GM12878 (cell line): ENCODE measurements at regions not wholly inside any gene's neighbourhood (a gene's known extent, or its start where the extent isn't known, plus 50 kb on each side); places are given as distances from the start of the nearest gene placed in this dataset.

ENCODE experiments used
- ATAC-seq: fragments of 200-7000 bp; cut with Tn5 transposase; 3 replicates; pipeline ENCODE4 v1.9.1; 2020; ENCODE audit warnings: mild to moderate bottlenecking, moderate library complexity
- BruUV-seq: library from RNA; stranded (reverse); fragments of 400-500 nt; replicated peaks from 2 replicates; lab custom pipeline; 2021; lab: Mats Ljungman, UMichigan
- CTCF ChIA-PET: fragments of 300-600 bp; sonication (Branson Sonifier 250); formaldehyde crosslinking; extraction: SDS; loops from one replicate; lab custom pipeline; 2021; ENCODE audit warnings: inconsistent platforms; lab: Yijun Ruan, JAX
- POLR2A ChIA-PET: fragments of 350-600 bp; formaldehyde crosslinking; extraction: SDS; loops from one replicate; lab custom pipeline; 2021; ENCODE audit warnings: inconsistent platforms; lab: Charles Lee
- RAD21 ChIA-PET: fragments of 300-600 bp; sonication (Branson Sonifier 250); formaldehyde crosslinking; loops from one replicate; lab custom pipeline; 2023; ENCODE audit warnings: antibody characterized with exemption; ENCODE audit not compliant: unreplicated experiment; lab: Charles Lee
- SMC1A ChIA-PET: fragments of 300-600 bp; sonication (Branson Sonifier 250); formaldehyde crosslinking; loops from one replicate; lab custom pipeline; 2023; ENCODE audit not compliant: unreplicated experiment, uncharacterized antibody; lab: Charles Lee
- DNase-seq: peaks from one replicate; pipeline ENCODE4 v3.0.0-alpha.2; 2011; ENCODE audit warnings: low read depth, low spot score
- FAIRE-seq: peaks from 3 replicates; lab custom pipeline; 2011; peaks lifted over from hg19 to GRCh38; lab: Jason Lieb, UNC
- H2AFZ ChIP-seq: 2 replicates; pipeline ENCODE4 v1.6.0; 2011; ENCODE audit warnings: low read depth, low read length, control low read depth; ENCODE audit not compliant: control insufficient read depth
- H3K27ac ChIP-seq: 2 replicates; pipeline ENCODE4 v1.5.1; 2011; ENCODE audit warnings: control low read depth; ENCODE audit not compliant: control insufficient read depth, insufficient read depth
- H3K27me3 ChIP-seq, 2 experiments: replicated peaks in 1 of 2; 2 replicates each; pipeline versions ENCODE4 v1.6.0 to v1.6.1; 2011; ENCODE audit warnings: low read length in 1 of 2; ENCODE audit not compliant: control insufficient read depth in 2 of 2, insufficient read depth in 2 of 2
- H3K36me3 ChIP-seq, 2 experiments: 2 replicates each; pipeline ENCODE4 v1.5.1; 2011; ENCODE audit warnings: low read length in 1 of 2; ENCODE audit not compliant: control insufficient read depth in 2 of 2, insufficient read depth in 2 of 2
- H3K4me1 ChIP-seq: 2 replicates; pipeline ENCODE4 v1.6.1; 2011; ENCODE audit warnings: mild to moderate bottlenecking, low read length, moderate library complexity, mixed read lengths; ENCODE audit not compliant: control insufficient read depth, insufficient read depth
- H3K4me2 ChIP-seq: 2 replicates; pipeline ENCODE4 v1.6.0; 2011; ENCODE audit warnings: control low read depth; ENCODE audit not compliant: control insufficient read depth, insufficient read depth
- H3K4me3 ChIP-seq: fragments of 200-600 bp; sonication (generic); 2 replicates; pipeline ENCODE4 v1.5.1; 2016
- H3K79me2 ChIP-seq: 2 replicates; pipeline ENCODE4 v1.6.0; 2011; ENCODE audit warnings: low read length; ENCODE audit not compliant: control insufficient read depth, insufficient read depth
- H3K9ac ChIP-seq: 2 replicates; pipeline ENCODE4 v1.8.0; 2011; ENCODE audit warnings: low read length, control low read depth, mixed read lengths; ENCODE audit not compliant: control insufficient read depth, insufficient read depth
- H3K9me3 ChIP-seq: replicated peaks from 3 replicates; pipeline ENCODE4 v1.5.1; 2011; ENCODE audit warnings: mild to moderate bottlenecking, low read length; ENCODE audit not compliant: control insufficient read depth, insufficient read depth
- H4K20me1 ChIP-seq: 2 replicates; pipeline ENCODE4 v1.6.0; 2011; ENCODE audit not compliant: control insufficient read depth, insufficient read depth
- BHLHE40 ChIP-seq, 2 experiments: fragments of 450-650 bp in 1 of 2; IDR thresholded peaks; 2 replicates each; pipeline ENCODE4 v1.6.1; 2011 to 2017; ENCODE audit warnings: low read depth in 2 of 2, borderline replicate concordance in 1 of 2, improper control_type of control experiment in 1 of 2, low read length in 1 of 2, mild to moderate bottlenecking in 1 of 2
- CBX5 ChIP-seq: sonication (generic); IDR thresholded peaks from 2 replicates; pipeline ENCODE4 v1.6.1; 2016; ENCODE audit warnings: low read depth, moderate library complexity, mild to moderate bottlenecking, inconsistent platforms
- DPF2 ChIP-seq: fragments of 450-650 bp; IDR thresholded peaks from 2 replicates; pipeline ENCODE4 v1.6.1; 2017; ENCODE audit warnings: mild to moderate bottlenecking
- FOXK2 ChIP-seq: fragments of 450-650 bp; IDR thresholded peaks from 2 replicates; pipeline ENCODE4 v1.6.1; 2017; ENCODE audit warnings: mild to moderate bottlenecking, moderate library complexity
- HCFC1 ChIP-seq: fragments of 150-350 bp; IDR thresholded peaks from 2 replicates; pipeline ENCODE4 v1.6.1; 2014; ENCODE audit warnings: low read length
- KAT2A ChIP-seq: conservative IDR thresholded peaks from 2 replicates; pipeline ENCODE4 v1.6.1; 2011; ENCODE audit warnings: low read depth, low read length; ENCODE audit not compliant: control insufficient read depth
- MEF2A ChIP-seq: IDR thresholded peaks from 2 replicates; pipeline ENCODE4 v1.6.1; 2011; ENCODE audit warnings: low read depth, mild to moderate bottlenecking, low read length, moderate library complexity; ENCODE audit not compliant: insufficient read depth
- NR2F1 ChIP-seq: fragments of 450-650 bp; conservative IDR thresholded peaks from 2 replicates; pipeline ENCODE4 v1.6.1; 2017; ENCODE audit warnings: mild to moderate bottlenecking
- PML ChIP-seq: IDR thresholded peaks from 2 replicates; pipeline ENCODE4 v1.6.1; 2012; ENCODE audit warnings: low read length, inconsistent platforms
- RAD21 ChIP-seq: IDR thresholded peaks from 2 replicates; pipeline ENCODE4 v1.6.1; 2011; ENCODE audit warnings: mild to moderate bottlenecking, low read depth, low read length, moderate library complexity; ENCODE audit not compliant: insufficient read depth
- RBBP5 ChIP-seq: fragments of 200-600 bp; sonication (generic); conservative IDR thresholded peaks from 2 replicates; pipeline ENCODE4 v1.6.1; 2016
- SMARCA5 ChIP-seq: fragments of 450-650 bp; IDR thresholded peaks from 2 replicates; pipeline ENCODE4 v1.6.1; 2017; ENCODE audit warnings: mild to moderate bottlenecking
- SP1 ChIP-seq: IDR thresholded peaks from one replicate; pipeline ENCODE4 v1.6.1; 2011; ENCODE audit warnings: low read depth, low read length
- SUPT20H ChIP-seq: IDR thresholded peaks from 2 replicates; pipeline ENCODE4 v1.6.1; 2011; ENCODE audit warnings: low read depth, mild to moderate bottlenecking, low read length, moderate library complexity, borderline replicate concordance; ENCODE audit not compliant: control insufficient read depth
- TARDBP ChIP-seq: IDR thresholded peaks from 2 replicates; pipeline ENCODE4 v1.6.1; 2016; ENCODE audit warnings: borderline replicate concordance
- WRNIP1 ChIP-seq: IDR thresholded peaks from 2 replicates; pipeline ENCODE4 v1.6.1; 2011; ENCODE audit warnings: low read depth, low read length, improper control_type of control experiment, borderline replicate concordance
- in situ Hi-C: fragments of 300-500 bp; cut with MboI; formaldehyde crosslinking; loops from 9 replicates; pipeline ENCODE4 v1.14.3; 2018; ENCODE audit warnings: mixed read lengths
- intact Hi-C: fragments of 100-400 bp; cut with micrococcal nuclease; formaldehyde crosslinking; loops from one replicate; pipeline ENCODE4 v1.14.2; 2022; ENCODE audit not compliant: unreplicated experiment
- TF ChIP-seq, protein P1 (sequence below): fragments of 450-650 bp; IDR thresholded peaks from 2 replicates; pipeline ENCODE4 v1.6.1; 2014; ENCODE audit warnings: mild to moderate bottlenecking
- TF ChIP-seq, protein P2 (sequence below): IDR thresholded peaks from 2 replicates; pipeline ENCODE4 v1.6.1; 2011; ENCODE audit warnings: borderline replicate concordance, low read depth, mild to moderate bottlenecking, moderate library complexity, low read length; ENCODE audit not compliant: insufficient read depth, poor library complexity, severe bottlenecking

- TF ChIP-seq, protein P1, sequence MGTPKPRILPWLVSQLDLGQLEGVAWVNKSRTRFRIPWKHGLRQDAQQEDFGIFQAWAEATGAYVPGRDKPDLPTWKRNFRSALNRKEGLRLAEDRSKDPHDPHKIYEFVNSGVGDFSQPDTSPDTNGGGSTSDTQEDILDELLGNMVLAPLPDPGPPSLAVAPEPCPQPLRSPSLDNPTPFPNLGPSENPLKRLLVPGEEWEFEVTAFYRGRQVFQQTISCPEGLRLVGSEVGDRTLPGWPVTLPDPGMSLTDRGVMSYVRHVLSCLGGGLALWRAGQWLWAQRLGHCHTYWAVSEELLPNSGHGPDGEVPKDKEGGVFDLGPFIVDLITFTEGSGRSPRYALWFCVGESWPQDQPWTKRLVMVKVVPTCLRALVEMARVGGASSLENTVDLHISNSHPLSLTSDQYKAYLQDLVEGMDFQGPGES = no peak
- TF ChIP-seq, protein P2, sequence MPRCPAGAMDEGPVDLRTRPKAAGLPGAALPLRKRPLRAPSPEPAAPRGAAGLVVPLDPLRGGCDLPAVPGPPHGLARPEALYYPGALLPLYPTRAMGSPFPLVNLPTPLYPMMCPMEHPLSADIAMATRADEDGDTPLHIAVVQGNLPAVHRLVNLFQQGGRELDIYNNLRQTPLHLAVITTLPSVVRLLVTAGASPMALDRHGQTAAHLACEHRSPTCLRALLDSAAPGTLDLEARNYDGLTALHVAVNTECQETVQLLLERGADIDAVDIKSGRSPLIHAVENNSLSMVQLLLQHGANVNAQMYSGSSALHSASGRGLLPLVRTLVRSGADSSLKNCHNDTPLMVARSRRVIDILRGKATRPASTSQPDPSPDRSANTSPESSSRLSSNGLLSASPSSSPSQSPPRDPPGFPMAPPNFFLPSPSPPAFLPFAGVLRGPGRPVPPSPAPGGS = no peak
- TF ChIP-seq HCFC1 (no peak), SP1 (no peak), KAT2A (no peak), SUPT20H (no peak)
- TF ChIP-seq, all 136 proteins: peak for 0
Measured at GRCh38 chr5:128838623-128839022, 126.7 kb upstream of the SLC27A6 start (continued).

GRCh38 chr5:128842241-128842640 is 123.0 kb upstream of the SLC27A6 start:
- TF ChIP-seq DPF2 = no peak
- TF ChIP-seq WRNIP1 = no peak
- no peak for TF ChIP-seq BHLHE40 (IDR thresholded peaks at IDR 0.05; ENCODE audit: borderline replicate concordance in 1 of 2, low read depth in 2 of 2, low read length in 1 of 2)
- no peak for TF ChIP-seq CBX5
- no peak for TF ChIP-seq RBBP5
- no peak for TF ChIP-seq MEF2A
- no peak for TF ChIP-seq PML
- TF ChIP-seq TARDBP = no peak
- no peak for TF ChIP-seq RAD21
- no peak for TF ChIP-seq FOXK2
- TF ChIP-seq, protein P1 = no peak
- no peak for TF ChIP-seq SUPT20H
- TF ChIP-seq NR2F1 = no peak
- TF ChIP-seq SMARCA5 = no peak
- DNase-seq (no peak), ATAC-seq (no peak), FAIRE-seq (no peak)
- H3K4me3 ChIP-seq = no peak overlapping the region
- ChIA-PET SMC1A (interaction anchor here (1.8 kb wide), 1 partner anchor 1278 kb away, joined by 6 read pairs; no protein-coding TSS in a partner anchor), CTCF (no interaction called here), POLR2A (no interaction called here), RAD21 (no interaction called here)
- no TSS peak for BruUV-seq
- H3K36me3 ChIP-seq = no peaks in the 10 kb centered on the region
- no peaks in the 10 kb centered on the region for H3K4me1 ChIP-seq
- H3K27ac ChIP-seq = no peak overlapping the region
- in situ Hi-C loops = loop anchor here (10.0 kb wide), 1 partner anchor 627 kb away; no protein-coding TSS in a partner anchor
- intact Hi-C loops = loop anchor here (5.0 kb wide), 1 partner anchor 630 kb away; no protein-coding TSS in a partner anchor
- H4K20me1 ChIP-seq = no peaks in the 10 kb centered on the region
- no peak overlapping the region for H3K4me2 ChIP-seq
- no peaks in the 10 kb centered on the region for H3K27me3 ChIP-seq
- H3K9ac ChIP-seq = no peak overlapping the region
- no peak overlapping the region for H2AFZ ChIP-seq
- no peaks in the 10 kb centered on the region for H3K9me3 ChIP-seq
- no peaks in the 10 kb centered on the region for H3K79me2 ChIP-seq
